NK-92 (cell line): ENCODE measurements at regions not wholly inside any gene's neighbourhood (a gene's known extent, or its start where the extent isn't known, plus 50 kb on each side); places are given as distances from the start of the nearest gene placed in this dataset.

Experiments
- DNase-seq: peaks from one replicate; lab custom pipeline; 2025; ENCODE audit not compliant: unreplicated experiment; lab: John Stamatoyannopoulos, UW

DNA sequence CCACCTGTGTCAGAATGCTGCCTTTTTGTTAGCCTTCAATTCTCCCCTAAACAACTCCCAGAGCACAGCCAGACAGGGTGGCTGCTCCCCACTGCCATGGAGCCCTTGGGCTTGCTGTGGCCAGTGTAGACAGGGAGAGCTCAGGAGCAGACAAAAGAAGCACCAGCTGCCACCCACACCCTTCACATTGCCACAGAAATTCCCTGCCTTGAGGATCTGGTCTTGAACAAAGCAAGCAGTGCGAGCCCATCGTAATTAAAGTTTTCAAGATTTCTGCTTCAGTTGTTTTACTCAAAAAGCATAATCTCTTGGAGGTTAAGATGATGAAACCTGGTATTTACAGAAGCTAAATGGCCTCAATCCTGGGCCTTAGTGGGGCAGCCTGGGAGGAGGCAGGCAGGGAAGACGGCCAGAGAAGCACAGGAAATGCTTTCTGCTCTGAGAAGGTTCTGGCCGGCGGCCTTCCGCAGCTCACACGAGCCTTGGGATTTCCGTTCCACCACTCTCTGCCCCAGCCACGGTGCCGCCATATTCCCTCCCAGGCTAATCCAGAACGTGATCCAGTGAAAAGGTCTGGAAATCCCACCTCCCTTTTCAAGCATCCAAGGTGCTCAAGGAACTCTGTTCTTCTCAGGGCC is 535.2 kb downstream of the BCL11B start:
- no peak for DNase-seq

DNA sequence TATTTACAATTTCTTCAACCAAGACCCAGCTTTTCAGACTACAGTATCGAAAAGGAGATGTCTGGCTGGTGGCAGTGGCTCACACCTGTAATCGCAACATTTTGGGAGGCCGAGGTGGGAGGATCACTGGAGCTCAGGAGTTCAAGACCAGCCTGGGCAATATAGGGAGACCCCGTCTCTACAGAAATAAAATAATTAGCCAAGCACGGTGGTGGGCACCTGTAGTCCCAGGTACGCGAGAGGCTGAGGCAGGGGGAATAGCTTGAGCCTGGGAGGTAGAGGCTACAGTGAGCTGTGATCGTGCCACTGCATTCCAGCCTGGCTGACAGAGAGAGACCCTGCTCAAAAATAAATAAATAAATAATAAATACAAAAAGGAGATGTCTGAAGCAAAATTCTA is 530.5 kb downstream of the BCL11B start:
- no peak for DNase-seq

DNA sequence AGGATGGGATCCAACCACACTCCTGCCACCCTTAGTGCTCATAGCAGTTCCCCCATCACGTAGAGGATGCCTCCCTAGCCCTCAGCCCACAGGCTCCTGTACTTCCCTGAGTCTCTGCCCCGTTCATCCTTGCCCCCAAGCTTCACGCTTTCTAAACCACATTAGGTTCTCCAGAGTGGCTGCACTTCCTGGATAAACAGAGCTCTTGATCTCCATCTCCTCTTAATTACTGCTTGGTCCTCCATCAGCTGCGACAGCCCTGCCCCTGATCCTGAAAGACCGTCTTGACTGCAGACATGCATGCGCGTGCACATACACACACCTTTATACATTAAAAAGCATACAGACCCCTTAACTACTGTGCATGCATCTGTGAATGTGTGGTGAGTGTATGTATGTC is 530.0 kb downstream of the BCL11B start:
- no peak for DNase-seq

DNA sequence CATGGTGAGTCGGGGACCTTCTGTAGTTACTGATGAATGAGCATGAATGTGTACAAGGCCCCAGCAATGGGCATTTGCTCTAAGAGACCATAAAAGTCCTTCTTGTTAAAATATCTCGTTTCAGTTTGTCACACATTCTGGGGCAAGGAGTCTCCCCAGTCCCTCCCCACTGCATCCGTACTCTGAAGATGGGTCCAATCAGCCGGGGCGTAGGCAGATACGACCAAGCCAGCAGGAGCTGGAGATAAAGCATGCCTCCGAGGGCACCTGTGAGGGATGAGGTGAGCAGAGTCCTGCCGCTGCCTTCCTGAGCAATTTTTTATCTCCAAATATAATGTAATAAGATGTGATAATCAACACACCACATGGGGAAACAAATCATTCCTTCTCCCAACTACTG is 528.5 kb downstream of the BCL11B start:
- no peak for DNase-seq

DNA sequence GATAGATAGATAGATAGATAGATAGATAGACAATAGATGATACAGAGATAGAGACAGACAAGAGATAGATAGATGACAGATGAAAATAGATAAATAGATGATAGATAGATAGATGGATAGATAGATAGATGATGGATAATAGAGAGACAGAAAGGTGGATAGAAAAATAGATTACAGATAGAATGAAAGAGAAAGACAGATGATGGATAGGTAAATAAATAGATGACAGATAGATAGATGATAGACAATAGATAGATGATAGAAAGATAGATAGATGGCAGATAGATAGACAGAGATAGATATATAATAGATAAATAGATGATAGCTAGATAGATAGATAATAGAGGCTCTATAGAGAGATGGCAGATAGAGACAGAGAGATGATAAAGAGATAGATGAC is 523.0 kb downstream of the BCL11B start:
- no peak for DNase-seq

DNA sequence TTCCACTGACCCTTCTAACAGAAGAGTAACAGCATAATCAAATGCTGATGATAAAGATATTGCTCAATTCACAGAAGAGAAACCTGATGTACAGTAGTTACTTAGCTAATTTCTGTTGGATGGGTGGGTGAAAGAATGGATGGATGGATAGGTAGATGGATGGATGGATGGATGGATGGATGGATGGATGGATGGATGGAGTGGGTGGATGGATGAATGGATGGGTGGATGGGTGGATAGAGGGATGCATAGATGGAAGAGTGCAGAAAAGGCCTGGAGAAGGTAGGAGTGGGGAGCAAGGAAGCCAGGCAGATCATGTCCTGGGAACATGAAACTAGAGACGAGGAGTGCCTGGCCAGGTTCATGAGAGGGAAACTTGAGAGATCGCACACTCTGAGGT is 520.9 kb downstream of the BCL11B start:
- no peak for DNase-seq

DNA sequence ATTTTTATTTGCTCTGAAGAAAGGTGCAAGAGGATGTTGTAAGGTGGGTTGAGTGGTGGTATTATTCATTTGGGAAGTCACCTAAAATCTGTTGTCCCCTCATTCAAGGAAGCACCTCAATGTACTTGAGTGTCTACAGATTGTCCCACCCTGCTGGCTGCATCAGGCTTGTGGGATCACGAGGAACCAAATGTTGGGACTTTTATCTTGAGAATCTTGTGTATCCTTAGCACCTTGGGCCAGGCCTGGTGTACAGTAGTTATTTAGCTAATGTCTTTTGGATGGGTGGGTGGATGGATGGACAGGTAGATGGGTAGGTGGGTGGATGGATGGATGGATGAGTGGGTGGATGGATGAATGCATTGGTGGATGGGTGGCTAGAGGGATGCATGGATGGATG is 519.3 kb downstream of the BCL11B start:
- DNase-seq, result no peak

DNA sequence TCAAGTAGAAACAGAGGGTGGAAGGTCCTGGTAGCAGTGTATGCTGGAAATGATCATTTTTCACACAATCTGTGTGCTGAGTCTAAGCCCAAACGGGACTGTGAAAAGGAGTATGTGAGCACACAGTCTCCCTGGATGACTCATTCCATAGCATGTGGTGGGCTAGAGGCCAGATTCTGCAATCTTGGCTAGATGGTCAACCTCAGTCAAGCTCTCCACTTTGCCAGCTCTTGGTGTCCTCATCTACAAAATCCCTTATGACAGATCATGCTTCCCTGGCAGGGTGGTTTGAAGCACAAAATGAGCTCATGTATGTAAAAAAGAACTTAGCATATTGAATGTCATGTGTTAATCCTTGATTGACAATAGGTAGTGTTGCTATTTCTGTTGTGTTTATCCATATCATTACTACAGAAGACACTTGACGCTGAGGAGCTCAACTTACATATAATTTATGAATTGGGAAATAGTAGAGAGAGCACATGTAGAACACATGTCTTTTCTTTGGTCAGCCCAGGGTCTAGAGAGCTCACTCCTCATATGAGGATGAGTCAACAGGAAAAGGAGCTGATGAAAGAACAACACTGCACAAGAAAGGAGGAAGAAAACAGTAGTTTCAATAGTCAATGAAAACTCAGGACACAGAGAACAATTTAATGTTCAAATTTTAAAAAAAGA is 517.5 kb downstream of the BCL11B start:
- DNase-seq, result no peak

DNA sequence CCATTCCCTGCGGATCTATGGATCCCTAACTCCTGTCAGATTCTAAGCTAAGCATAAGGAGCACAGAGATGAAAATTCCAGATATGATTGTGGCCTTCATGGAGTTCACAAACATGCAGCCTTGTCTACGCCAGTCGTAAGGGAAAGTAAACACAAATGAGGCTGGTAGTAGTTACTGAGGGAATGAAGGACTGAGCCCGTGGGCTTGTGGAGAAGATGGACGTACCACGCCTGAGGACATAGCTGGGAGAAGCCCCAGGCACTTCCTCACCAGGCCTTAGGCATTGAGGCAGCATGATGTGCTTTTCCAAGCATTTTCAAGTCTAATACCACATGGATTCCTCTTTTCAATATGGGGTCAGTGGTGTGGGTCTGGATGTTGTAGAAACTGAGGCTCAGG is 515.2 kb downstream of the BCL11B start:
- DNase-seq, result no peak

DNA sequence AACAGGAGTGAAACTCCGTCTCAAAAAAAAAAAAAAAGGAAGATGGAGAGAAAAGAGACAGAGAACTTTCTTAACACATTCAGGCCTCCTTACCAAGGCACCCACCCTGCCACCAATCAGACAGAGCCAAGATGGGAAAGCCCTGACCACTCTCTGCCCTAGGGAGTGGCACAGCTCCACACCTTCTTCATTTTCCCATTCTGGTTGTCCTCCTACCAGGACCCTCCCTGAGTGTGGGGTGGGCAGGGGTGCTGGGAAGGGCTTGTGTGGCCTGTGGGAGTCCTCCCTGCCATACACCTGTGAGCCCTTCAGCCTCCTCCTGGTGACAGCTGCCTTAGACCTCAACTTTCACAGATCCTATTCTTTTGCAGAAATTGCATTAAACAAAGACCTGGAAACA is 513.6 kb downstream of the BCL11B start:
- DNase-seq, result no peak

DNA sequence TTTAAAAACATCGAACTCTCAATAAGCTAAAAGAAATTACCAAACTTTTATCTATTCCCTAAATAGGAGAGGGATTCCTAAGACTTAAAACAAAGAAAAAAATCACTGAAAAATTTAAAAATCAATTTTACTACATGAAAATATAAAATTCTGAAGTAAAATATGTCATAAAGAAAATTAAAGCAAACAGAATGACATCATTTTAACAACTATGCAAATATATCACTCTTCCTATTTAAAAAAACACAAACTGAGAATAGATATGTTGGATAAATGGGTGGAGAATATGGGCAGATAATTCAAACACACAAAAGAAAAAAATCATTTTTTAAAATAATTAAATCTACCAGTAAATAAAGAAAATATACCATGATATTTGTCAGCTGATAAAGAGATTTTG is 510.0 kb downstream of the BCL11B start:
- no peak for DNase-seq

DNA sequence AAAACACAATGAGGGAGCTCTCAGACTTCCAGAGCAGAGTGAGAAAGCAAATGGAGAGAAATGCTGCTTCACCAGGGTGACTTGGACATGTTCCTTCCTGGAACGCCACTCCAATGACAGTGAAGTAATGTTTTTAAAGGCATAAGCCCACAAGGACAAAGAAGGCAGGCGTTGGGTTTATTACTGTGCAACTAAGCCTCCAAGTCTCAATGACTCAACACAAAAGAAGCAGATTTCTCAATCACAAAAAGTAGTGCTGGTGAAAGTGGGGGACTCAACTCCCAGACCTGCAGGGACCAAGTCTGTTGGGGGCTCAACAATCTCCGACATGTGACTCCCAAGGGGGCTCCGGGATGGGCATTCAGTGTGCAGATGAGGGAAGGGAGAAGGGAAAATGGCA is 505.2 kb downstream of the BCL11B start:
- DNase-seq, result no peak

DNA sequence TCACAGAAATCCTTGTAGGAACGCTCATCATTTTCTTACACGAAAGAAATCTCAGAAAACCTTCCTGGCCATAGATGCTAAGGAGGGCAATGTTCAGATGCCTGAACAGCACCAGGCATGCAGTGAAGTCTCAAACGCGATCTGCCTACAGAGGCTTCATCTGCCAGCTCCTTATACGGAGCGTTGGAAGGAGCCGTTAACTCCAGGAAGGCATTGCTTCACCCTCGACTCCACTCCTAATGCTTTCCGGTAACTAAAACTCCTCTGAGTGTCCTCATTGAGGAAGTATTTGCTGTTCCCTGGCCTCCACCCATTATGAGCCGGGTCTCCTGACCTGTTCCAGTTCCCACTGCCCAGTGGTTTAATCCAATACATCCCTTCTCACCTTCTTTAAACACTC is 502.7 kb downstream of the BCL11B start:
- no peak for DNase-seq

DNA sequence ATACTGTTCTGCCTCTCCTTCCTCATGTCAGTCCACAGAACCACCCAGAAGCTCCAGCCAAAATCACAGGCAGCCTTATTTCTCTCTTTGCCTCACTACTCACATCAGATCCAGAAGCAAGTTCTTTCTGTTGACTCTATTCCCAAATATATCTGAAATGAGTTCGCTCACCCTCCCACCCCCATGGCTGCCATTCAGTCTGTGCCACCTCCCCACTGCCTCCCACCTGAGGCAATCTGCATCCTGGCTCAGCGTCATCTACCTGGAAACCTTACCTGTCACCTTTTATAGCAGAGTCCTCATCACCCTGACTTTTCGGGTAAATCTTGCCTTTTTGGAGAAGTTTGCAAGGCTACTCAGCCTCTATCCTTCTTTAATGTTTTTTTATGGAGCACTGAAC is 501.8 kb downstream of the BCL11B start:
- no peak for DNase-seq

DNA sequence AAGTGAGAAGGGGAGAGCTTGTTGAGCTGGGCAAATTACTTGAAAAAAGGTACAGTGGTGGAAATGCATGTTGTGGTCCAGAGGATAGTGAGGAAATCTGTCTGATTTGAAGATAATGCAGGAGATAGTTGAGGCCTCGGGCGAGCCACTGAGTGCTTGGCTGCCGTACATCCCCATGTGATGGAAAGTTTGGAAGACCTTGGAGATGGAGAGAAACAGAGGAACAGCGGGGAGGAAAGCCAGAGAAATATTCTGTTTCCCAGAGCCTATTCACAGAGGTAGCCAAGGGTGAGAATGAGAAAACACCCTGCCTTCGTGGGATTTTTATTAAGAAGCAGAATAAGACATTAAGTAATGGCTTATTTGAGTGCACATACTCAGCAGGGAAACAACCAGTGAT is 498.2 kb downstream of the BCL11B start:
- no peak for DNase-seq

DNA sequence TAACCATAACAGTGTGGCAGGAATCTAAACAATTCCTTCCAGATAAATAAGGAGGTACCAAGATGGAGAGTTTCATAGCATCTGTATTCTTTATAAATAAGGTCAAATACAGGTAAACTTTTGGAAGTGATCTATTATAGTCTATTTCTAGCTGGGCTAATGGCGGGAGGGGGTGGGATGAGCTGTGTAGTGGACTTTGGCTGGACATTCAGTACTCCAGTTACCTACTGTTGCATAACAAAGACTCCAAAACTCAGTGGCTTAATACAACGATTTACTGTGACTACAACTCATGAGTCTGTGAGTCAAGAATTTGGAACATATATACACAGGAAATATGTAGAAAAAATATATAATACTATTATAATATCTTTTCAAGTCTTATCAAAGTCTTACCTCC is 496.1 kb downstream of the BCL11B start:
- no peak for DNase-seq

DNA sequence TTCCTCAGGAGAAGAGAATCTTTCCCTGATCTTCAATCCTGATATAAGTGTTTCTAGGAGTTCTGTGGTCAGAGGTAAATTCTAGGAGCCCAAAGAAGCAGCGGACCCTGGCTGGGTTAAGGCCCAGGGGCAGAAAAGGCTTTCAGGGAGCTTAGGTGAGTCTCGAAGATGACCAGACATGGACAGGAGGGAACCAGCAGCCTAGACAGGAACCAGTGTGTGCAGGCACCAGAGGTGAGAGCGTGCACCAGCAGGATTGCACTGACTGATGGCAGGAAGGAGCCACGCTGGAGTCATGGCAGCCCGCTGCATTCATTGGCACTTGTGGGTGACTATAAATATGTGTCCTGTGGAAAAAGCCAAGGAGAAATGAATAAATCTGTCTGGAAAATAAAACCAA is 489.9 kb downstream of the BCL11B start:
- no peak for DNase-seq

DNA sequence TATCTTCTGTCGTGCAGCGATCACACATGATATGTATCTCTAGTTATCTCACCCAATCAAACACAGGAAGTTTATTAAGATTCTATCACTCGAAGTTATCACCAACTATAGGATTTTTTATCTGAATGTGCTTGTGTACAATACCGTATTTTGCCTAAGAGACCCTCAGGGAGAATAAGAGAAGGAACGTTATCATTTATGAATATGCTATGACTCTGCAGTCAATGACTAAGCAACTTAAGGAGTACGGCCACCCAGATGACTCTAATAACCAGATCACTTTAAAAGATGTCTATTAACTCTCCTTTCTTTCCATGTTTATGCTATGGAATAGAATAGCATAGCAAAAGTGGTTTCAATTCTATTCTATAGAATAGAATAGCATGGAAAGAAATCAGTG is 486.4 kb downstream of the BCL11B start:
- DNase-seq, result no peak

DNA sequence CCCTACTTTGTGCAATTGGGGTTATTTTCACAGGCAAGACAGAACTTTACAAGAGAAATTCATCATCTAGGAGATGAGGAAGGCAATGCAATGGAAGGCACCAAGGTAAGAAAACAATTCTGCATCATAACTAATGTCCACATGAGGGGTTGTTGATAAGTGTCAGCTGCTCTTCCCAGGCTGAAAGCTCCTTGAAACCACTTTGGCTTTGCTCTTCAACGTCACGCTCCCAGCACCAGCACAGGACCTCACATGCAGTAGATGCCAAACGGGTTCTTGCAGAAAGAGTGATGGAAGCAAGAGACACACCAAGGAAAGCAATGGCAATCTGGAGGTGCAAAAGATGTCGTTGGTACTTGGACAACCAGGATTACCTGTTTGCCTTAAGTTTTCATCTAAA is 485.5 kb downstream of the BCL11B start:
- DNase-seq, result no peak

DNA sequence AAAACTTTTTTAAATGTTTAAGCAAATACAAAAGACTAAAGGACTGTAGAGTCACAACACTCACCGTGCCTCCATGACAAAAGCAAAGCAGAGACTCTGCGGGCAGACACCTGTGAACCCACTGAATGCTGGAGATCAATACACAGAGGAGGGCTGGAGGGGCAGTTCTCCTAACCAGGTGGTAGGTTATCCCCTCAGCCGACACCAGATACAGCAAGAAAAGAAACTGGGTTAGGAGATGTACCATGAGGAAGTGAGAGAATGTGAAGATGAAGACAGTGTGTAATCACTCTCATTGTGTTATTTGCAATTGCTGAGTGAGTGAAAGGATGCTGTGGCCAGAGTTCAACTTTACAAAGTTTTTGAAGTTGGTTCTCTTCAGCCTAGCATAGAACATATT is 480.3 kb downstream of the BCL11B start:
- DNase-seq, result no peak

DNA sequence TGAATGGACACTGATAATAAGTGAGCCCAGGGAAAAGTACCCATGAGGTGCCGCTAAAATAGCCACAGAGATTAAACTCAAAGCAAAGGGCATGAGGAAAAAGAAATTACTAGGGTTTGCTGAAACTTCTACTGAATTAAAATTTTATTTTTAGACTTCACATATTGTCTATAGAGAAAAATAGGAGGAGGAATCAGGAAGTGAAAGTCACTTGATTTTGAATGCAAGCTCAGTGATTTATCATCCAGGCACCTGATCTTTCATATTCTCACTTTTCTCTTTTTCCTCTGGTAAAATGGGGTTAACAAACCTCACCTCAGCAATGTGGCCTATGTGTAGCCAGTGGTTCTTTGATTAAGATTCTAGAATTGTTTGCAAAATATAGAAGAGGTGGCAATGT is 479.8 kb downstream of the BCL11B start:
- no peak for DNase-seq

DNA sequence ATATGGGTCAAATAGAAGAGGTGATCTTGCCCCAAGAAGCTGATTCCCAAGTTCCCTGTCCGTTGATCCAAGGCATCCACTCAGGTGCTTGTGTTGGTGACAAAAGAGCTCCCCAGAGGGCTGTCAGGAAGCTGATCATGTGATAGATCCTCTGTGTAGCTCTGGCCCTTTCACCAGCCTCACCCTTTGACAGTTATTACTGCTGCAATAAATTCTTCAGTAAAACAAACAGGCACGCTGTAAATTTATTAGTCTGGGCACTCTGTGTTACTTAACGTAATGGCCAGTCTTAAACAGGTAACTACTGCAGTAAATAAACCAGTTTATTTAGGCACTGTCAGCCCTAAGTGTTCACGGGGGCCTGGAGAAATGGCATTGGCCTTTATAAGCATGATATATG is 473.9 kb downstream of the BCL11B start:
- DNase-seq, result no peak

DNA sequence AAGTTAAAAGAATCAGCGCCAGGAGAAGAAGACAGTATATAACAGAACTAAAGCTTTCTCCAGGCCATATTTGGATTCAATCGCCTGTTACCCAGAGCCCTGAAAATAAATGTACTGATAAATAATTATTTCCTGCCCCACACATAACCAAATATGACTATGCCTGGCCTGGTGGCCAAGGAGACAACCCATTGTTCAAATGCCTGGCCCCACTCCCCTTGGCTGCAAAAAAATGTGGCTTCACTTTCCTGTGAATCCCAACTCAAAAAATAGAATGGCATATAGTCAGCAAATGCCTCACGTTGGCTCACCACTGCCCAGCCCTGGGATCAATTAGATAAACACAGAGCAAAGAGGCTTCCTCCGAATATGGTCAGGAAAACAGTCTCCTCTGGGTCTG is 472.1 kb downstream of the BCL11B start:
- no peak for DNase-seq
